H1 (cell line): ENCODE measurements at regions not wholly inside any gene's neighbourhood (a gene's known extent, or its start where the extent isn't known, plus 50 kb on each side); places are given as distances from the start of the nearest gene placed in this dataset.
A peak's percentile ranks its signal among the peaks of the same experiment; 100 is the strongest.

Source experiments
- CTCF ChIA-PET: fragments of 300-600 bp; sonication (Branson Sonifier 250); formaldehyde crosslinking; loops from one replicate; lab custom pipeline; 2021; ENCODE audit not compliant: partially characterized antibody; lab: Charles Lee
- POLR2A ChIA-PET: fragments of 300-600 bp; sonication (Branson Sonifier 250); formaldehyde crosslinking; loops from one replicate; lab custom pipeline; 2021; ENCODE audit warnings: inconsistent platforms; ENCODE audit not compliant: partially characterized antibody; lab: Charles Lee
- DNase-seq, 2 experiments: peaks; one replicate each; pipeline versions ENCODE4 v3.0.0 to v3.0.0-alpha.2; 2010 to 2022; ENCODE audit warnings: low spot score in 2 of 2, low read depth in 1 of 2, mixed read lengths in 1 of 2
- FAIRE-seq: peaks from 2 replicates; lab custom pipeline; 2011; peaks lifted over from hg19 to GRCh38; lab: Jason Lieb, UNC
- H2AFZ ChIP-seq: 2 replicates; pipeline ENCODE4 v1.8.1; 2012; ENCODE audit warnings: low read length, inconsistent platforms
- H2AK5ac ChIP-seq: 2 replicates; pipeline ENCODE4 v1.6.1; 2013; ENCODE audit warnings: low read depth, low read length
- H2BK120ac ChIP-seq: replicated peaks from 2 replicates; pipeline ENCODE3; 2013; ENCODE audit warnings: low read depth, low read length, inconsistent platforms
- H2BK12ac ChIP-seq: 2 replicates; pipeline ENCODE4 v1.6.1; 2013; ENCODE audit warnings: low read depth, low read length
- H2BK15ac ChIP-seq: 2 replicates; pipeline ENCODE4 v1.6.1; 2013; ENCODE audit warnings: low read length
- H2BK20ac ChIP-seq: 2 replicates; pipeline ENCODE4 v1.6.1; 2013; ENCODE audit warnings: low read length
- H2BK5ac ChIP-seq: 2 replicates; pipeline ENCODE4 v1.6.1; 2013; ENCODE audit warnings: low read depth, low read length
- H3K14ac ChIP-seq: 2 replicates; pipeline ENCODE4 v1.6.1; 2013; ENCODE audit warnings: inconsistent platforms; ENCODE audit not compliant: insufficient read length
- H3K18ac ChIP-seq: 2 replicates; pipeline ENCODE4 v1.6.1; 2013; ENCODE audit warnings: low read length; ENCODE audit errors: extremely low read depth
- H3K23ac ChIP-seq: 2 replicates; pipeline ENCODE4 v1.6.1; 2013; ENCODE audit warnings: inconsistent platforms; ENCODE audit not compliant: insufficient read length
- H3K23me2 ChIP-seq: 2 replicates; pipeline ENCODE4 v1.6.1; 2013; ENCODE audit warnings: low read depth, low read length
- H3K27ac ChIP-seq: 2 replicates; pipeline ENCODE4 v1.6.1; 2011; ENCODE audit warnings: low read depth, low read length, inconsistent platforms
- H3K27me3 ChIP-seq, 4 experiments: replicated peaks in 1 of 4; 1 replicate in 1 of 4; 2 replicates in 3 of 4; pipeline versions ENCODE4 v1.6.1 to v1.8.1; 2011 to 2013; ENCODE audit warnings: low read length in 3 of 4, mild to moderate bottlenecking in 3 of 4, inconsistent platforms in 2 of 4, mixed read lengths in 2 of 4, moderate library complexity in 1 of 4; ENCODE audit not compliant: control insufficient read depth in 3 of 4, insufficient read depth in 3 of 4; ENCODE audit errors: extremely low read depth in 1 of 4
- H3K36me3 ChIP-seq, 4 experiments: 2 replicates each; pipeline versions ENCODE4 v1.6.1 to v1.8.1; 2011 to 2013; ENCODE audit warnings: mild to moderate bottlenecking in 4 of 4, low read length in 3 of 4, moderate library complexity in 2 of 4, control low read depth in 1 of 4, inconsistent platforms in 1 of 4; ENCODE audit not compliant: insufficient read depth in 4 of 4, control insufficient read depth in 2 of 4
- H3K4ac ChIP-seq: replicated peaks from 2 replicates; pipeline ENCODE3; 2013; ENCODE audit warnings: low read length, low read depth, mixed read lengths, inconsistent platforms; ENCODE audit not compliant: insufficient read length
- H3K4me1 ChIP-seq, 4 experiments: replicated peaks in 1 of 4; 1 replicate in 1 of 4; 2 replicates in 3 of 4; pipeline versions ENCODE4 v1.6.1 to v1.8.1; 2011 to 2013; ENCODE audit warnings: low read length in 3 of 4, inconsistent platforms in 2 of 4, mixed read lengths in 1 of 4; ENCODE audit not compliant: insufficient read depth in 4 of 4, control insufficient read depth in 3 of 4
- H3K4me2 ChIP-seq, 2 experiments: 2 replicates each; pipeline versions ENCODE4 v1.6.1 to v1.8.1; 2011 to 2013; ENCODE audit warnings: low read depth in 2 of 2, low read length in 2 of 2, control low read depth in 1 of 2, inconsistent platforms in 1 of 2, mild to moderate bottlenecking in 1 of 2; ENCODE audit not compliant: insufficient read depth in 1 of 2
- H3K4me3 ChIP-seq, 4 experiments: fragments of 200-600, 300-600 bp in 1 of 4; sonication (generic), shearing (Covaris generic), sonication (Bioruptor Twin) in 1 of 4; 2 replicates each; pipeline versions ENCODE4 v1.5.1 to v1.8.1; 2011 to 2016; ENCODE audit warnings: low read length in 4 of 4, low read depth in 3 of 4, control low read depth in 2 of 4, inconsistent platforms in 2 of 4, mild to moderate bottlenecking in 2 of 4, mixed read lengths in 1 of 4, moderate library complexity in 1 of 4; ENCODE audit not compliant: insufficient read depth in 2 of 4; ENCODE audit errors: extremely low read depth in 1 of 4
- H3K56ac ChIP-seq: replicated peaks from 2 replicates; pipeline ENCODE3; 2013; ENCODE audit warnings: low read depth, mild to moderate bottlenecking, mixed read lengths, low read length, inconsistent platforms; ENCODE audit not compliant: insufficient read length
- H3K79me1 ChIP-seq: 2 replicates; pipeline ENCODE4 v1.6.1; 2013; ENCODE audit warnings: low read depth, low read length, control low read depth
- H3K79me2 ChIP-seq, 2 experiments: 2 replicates each; pipeline versions ENCODE4 v1.6.1 to v1.8.1; 2012 to 2013; ENCODE audit warnings: low read length in 2 of 2, mild to moderate bottlenecking in 2 of 2, inconsistent platforms in 1 of 2; ENCODE audit not compliant: insufficient read depth in 2 of 2, control insufficient read depth in 1 of 2
- H3K9ac ChIP-seq, 4 experiments: replicated peaks in 1 of 4; 1 replicate in 1 of 4; 2 replicates in 3 of 4; pipeline versions ENCODE4 v1.6.1 to v1.8.1; 2011 to 2013; ENCODE audit warnings: low read depth in 3 of 4, low read length in 3 of 4, control low read depth in 2 of 4, mild to moderate bottlenecking in 2 of 4, moderate library complexity in 2 of 4, inconsistent platforms in 1 of 4; ENCODE audit errors: extremely low read depth in 1 of 4
- H3K9me3 ChIP-seq, 2 experiments: 2 replicates each; pipeline versions ENCODE4 v1.6.1 to v1.8.1; 2012 to 2013; ENCODE audit warnings: mild to moderate bottlenecking in 2 of 2, moderate library complexity in 2 of 2, control low read depth in 1 of 2, inconsistent platforms in 1 of 2, low read depth in 1 of 2, low read length in 1 of 2, mixed read lengths in 1 of 2; ENCODE audit not compliant: insufficient read depth in 2 of 2
- H4K20me1 ChIP-seq, 2 experiments: replicated peaks in 1 of 2; 2 replicates each; pipeline versions ENCODE3 to v1.8.1; 2011 to 2013; ENCODE audit warnings: inconsistent platforms in 2 of 2, low read length in 2 of 2, mild to moderate bottlenecking in 1 of 2; ENCODE audit not compliant: insufficient read depth in 2 of 2, control insufficient read depth in 1 of 2
- H4K5ac ChIP-seq: 2 replicates; pipeline ENCODE4 v1.6.1; 2013; ENCODE audit warnings: low read length, low read depth, mixed read lengths, inconsistent platforms; ENCODE audit not compliant: insufficient read length
- H4K8ac ChIP-seq: 2 replicates; pipeline ENCODE4 v1.8.0; 2013; ENCODE audit warnings: mild to moderate bottlenecking, moderate library complexity, low read length, inconsistent platforms; ENCODE audit not compliant: insufficient read depth; ENCODE audit errors: extremely low read depth
- H4K91ac ChIP-seq: replicated peaks from 2 replicates; pipeline ENCODE3; 2013; ENCODE audit warnings: low read length, mixed read lengths, inconsistent platforms; ENCODE audit not compliant: insufficient read length
- CBX8 ChIP-seq: fragments of 300-800, 300-1000 bp; sonication (generic); IDR thresholded peaks from 2 replicates; pipeline ENCODE4 v1.7.1; 2016; ENCODE audit warnings: low read depth, low read length, borderline replicate concordance
- GTF2F1 ChIP-seq: IDR thresholded peaks from 2 replicates; pipeline ENCODE4 v1.6.1; 2012; ENCODE audit warnings: low read depth, low read length, improper control_type of control experiment, borderline replicate concordance
- JUND ChIP-seq: IDR thresholded peaks from 2 replicates; pipeline ENCODE4 v1.6.1; 2011; ENCODE audit warnings: mild to moderate bottlenecking, improper control_type of control experiment, low read length
- SP2 ChIP-seq: IDR thresholded peaks from 2 replicates; pipeline ENCODE4 v1.6.1; 2012; ENCODE audit warnings: mild to moderate bottlenecking, low read length, inconsistent platforms
- WGBS, 2 experiments: shearing (Covaris generic) in 1 of 2; methylation state at CpG; one replicate each; pipeline versions ENCODE4 v1.1.6 to v1.1.7; 2013 to 2015; ENCODE audit warnings: low lambda C conversion rate in 2 of 2, mixed read lengths in 2 of 2, inconsistent platforms in 1 of 2, low coverage in 1 of 2, missing lambda C conversion rate in 1 of 2; ENCODE audit not compliant: insufficient replicate concordance in 2 of 2, insufficient coverage in 1 of 2, insufficient read length in 1 of 2; ENCODE audit errors: extremely low coverage in 1 of 2, missing lambda C conversion rate in 1 of 2; 5-methylcytosine and 5-hydroxymethylcytosine counted together

- no peak overlapping the region for H3K56ac ChIP-seq
- no peak overlapping the region for H2BK12ac ChIP-seq
- peaks cover 2 to 4% of the 10 kb centered on the region in 2 experiments; a peak in 2 of 4 replicates for H3K9me3 ChIP-seq
- no peak overlapping the region for H2BK5ac ChIP-seq
- H3K4me2 ChIP-seq: no peak overlapping the region
- no peaks in the 10 kb centered on the region for H3K27me3 ChIP-seq
- no peak for FAIRE-seq
- H3K23ac ChIP-seq: no peak overlapping the region
- no peaks in the 10 kb centered on the region for H3K79me2 ChIP-seq
- ChIA-PET POLR2A (no interaction called here), CTCF (interaction anchor here (0.7 to 1.2 kb wide), 3 partner anchors 9 to 15 kb away, joined by 3 read pairs; no protein-coding TSS in a partner anchor)
- no peak overlapping the region for H4K5ac ChIP-seq
- H4K20me1 ChIP-seq: no peaks in the 10 kb centered on the region
- no peak overlapping the region for H4K8ac ChIP-seq
- H2AK5ac ChIP-seq: no peak overlapping the region
- H3K4me1 ChIP-seq: no peaks in the 10 kb centered on the region
- no peak overlapping the region for H3K4me3 ChIP-seq
- no peak overlapping the region for H3K14ac ChIP-seq
- TF ChIP-seq JUND (no peak), SP2 (no peak), CBX8 (no peak), GTF2F1 (no peak)
- TF ChIP-seq, all 59 proteins: peak for 0
- Histone ChIP-seq H3K23me2 (no peaks in the 10 kb centered on the region), H3K79me1 (no peaks in the 10 kb centered on the region), H3K18ac (no peak overlapping the region), H3K9ac (no peak overlapping the region), H4K91ac (no peak overlapping the region), H3K4ac (no peak overlapping the region), H3K36me3 (no peaks in the 10 kb centered on the region), H2AFZ (peak overlapping the region; percentile 70; the same call in 1 of the 2 replicates), H3K27ac (no peak overlapping the region), H2BK120ac (no peak overlapping the region), H2BK20ac (no peak overlapping the region), H2BK15ac (no peak overlapping the region)
- DNase-seq: no peak
- WGBS, 2 experiments: 96% methylated on average over 2 of the region's 2 CpGs; no CpG with 5 or more reads in 1 of the 2 experiments
Measured at GRCh38 chr3:140809316-140809715, 131.5 kb downstream of the TRIM42 start.
